Keratinocyte (primary cell): ENCODE measurements at regions not wholly inside any gene's neighbourhood (a gene's known extent, or its start where the extent isn't known, plus 50 kb on each side); places are given as distances from the start of the nearest gene placed in this dataset.

Source experiments
- DNase-seq: peaks from one replicate; pipeline ENCODE4 v3.0.0-alpha.2; 2011; ENCODE audit warnings: low read depth, missing footprints, low spot score
- FAIRE-seq: peaks from 2 replicates; lab custom pipeline; 2011; peaks lifted over from hg19 to GRCh38; lab: Jason Lieb, UNC
- H2AFZ ChIP-seq: 2 replicates; pipeline ENCODE4 v1.6.0; 2012; ENCODE audit warnings: low read length, control low read depth, inconsistent platforms; ENCODE audit not compliant: control insufficient read depth
- H3K27ac ChIP-seq: 2 replicates; pipeline ENCODE4 v1.5.1; 2011; ENCODE audit warnings: low read length; ENCODE audit not compliant: control insufficient read depth, insufficient read depth
- H3K27me3 ChIP-seq: 3 replicates; pipeline ENCODE4 v1.6.0; 2011; ENCODE audit warnings: low read length; ENCODE audit not compliant: control insufficient read depth, insufficient read depth; ENCODE audit errors: extremely low read depth
- H3K36me3 ChIP-seq, 2 experiments: 2 replicates in 1 of 2; 3 replicates in 1 of 2; pipeline ENCODE4 v1.5.1; 2011; ENCODE audit warnings: low read length in 2 of 2, mild to moderate bottlenecking in 1 of 2; ENCODE audit not compliant: control insufficient read depth in 2 of 2, insufficient read depth in 2 of 2; ENCODE audit errors: extremely low read depth in 1 of 2
- H3K4me1 ChIP-seq: 3 replicates; pipeline ENCODE4 v1.5.1; 2011; ENCODE audit warnings: low read length; ENCODE audit not compliant: control insufficient read depth, insufficient read depth; ENCODE audit errors: extremely low read depth
- H3K4me2 ChIP-seq: 3 replicates; pipeline ENCODE4 v1.6.0; 2011; ENCODE audit warnings: low read depth, low read length; ENCODE audit not compliant: control insufficient read depth, insufficient read depth; ENCODE audit errors: extremely low read depth
- H3K4me3 ChIP-seq, 3 experiments: fragments of 200-600 bp in 1 of 3; sonication (generic) in 1 of 3; 2 replicates in 2 of 3; 3 replicates in 1 of 3; pipeline ENCODE4 v1.5.1; 2011 to 2016; ENCODE audit warnings: low read length in 3 of 3, mild to moderate bottlenecking in 3 of 3, control low read depth in 2 of 3, inconsistent platforms in 1 of 3, low read depth in 1 of 3, mixed read lengths in 1 of 3, mixed run types in 1 of 3, moderate library complexity in 1 of 3; ENCODE audit not compliant: control insufficient read depth in 2 of 3, insufficient read depth in 2 of 3; ENCODE audit errors: extremely low read depth in 1 of 3
- H3K79me2 ChIP-seq: 2 replicates; pipeline ENCODE4 v1.6.0; 2012; ENCODE audit warnings: low read length; ENCODE audit not compliant: control insufficient read depth, insufficient read depth
- H3K9ac ChIP-seq: 3 replicates; pipeline ENCODE4 v1.6.0; 2011; ENCODE audit warnings: low read length; ENCODE audit not compliant: control insufficient read depth, insufficient read depth; ENCODE audit errors: extremely low read depth
- H3K9me1 ChIP-seq: 3 replicates; pipeline ENCODE4 v1.6.0; 2011; ENCODE audit warnings: low read length; ENCODE audit not compliant: control insufficient read depth, insufficient read depth; ENCODE audit errors: extremely low read depth
- H3K9me3 ChIP-seq: 2 replicates; pipeline ENCODE4 v1.5.1; 2012; ENCODE audit warnings: low read depth, low read length; ENCODE audit not compliant: control insufficient read depth
- H4K20me1 ChIP-seq: 3 replicates; pipeline ENCODE4 v1.6.0; 2011; ENCODE audit warnings: low read length; ENCODE audit not compliant: control insufficient read depth, insufficient read depth; ENCODE audit errors: extremely low read depth
- EZH2 ChIP-seq: IDR thresholded peaks from one replicate; pipeline ENCODE4 v1.6.1; 2012; ENCODE audit warnings: inconsistent platforms, mild to moderate bottlenecking, low read length, moderate library complexity
- dilution Hi-C: fragments of 300-500 bp; cut with MboI; formaldehyde crosslinking; loops from one replicate; pipeline ENCODE4 v1.7.0; 2020; ENCODE audit warnings: low sequenced_read_pairs; ENCODE audit not compliant: extremely low pct_ligation_motif_present
- TF ChIP-seq, protein P1 (sequence below), 3 experiments: IDR thresholded peaks in 1 of 3; conservative IDR thresholded peaks in 1 of 3; optimal IDR thresholded peaks in 1 of 3; 2 replicates in 2 of 3; 3 replicates in 1 of 3; pipeline versions ENCODE3 to v1.5.1; 2011; ENCODE audit warnings: low read length in 3 of 3, mild to moderate bottlenecking in 3 of 3, moderate library complexity in 2 of 3, control low read depth in 1 of 3, inconsistent platforms in 1 of 3; ENCODE audit not compliant: insufficient read depth in 2 of 3; ENCODE audit errors: extremely low read depth in 1 of 3

- H3K4me3 ChIP-seq: no peak overlapping the region
- no peaks in the 10 kb centered on the region for H3K79me2 ChIP-seq
- H3K4me1 ChIP-seq: peaks cover 19% of the 10 kb centered on the region
- dilution Hi-C loops: no loop called here
- DNase-seq (no peak), FAIRE-seq (no peak)
- no peak overlapping the region for H3K4me2 ChIP-seq
- H2AFZ ChIP-seq: no peak overlapping the region
- TF ChIP-seq, protein P1, sequence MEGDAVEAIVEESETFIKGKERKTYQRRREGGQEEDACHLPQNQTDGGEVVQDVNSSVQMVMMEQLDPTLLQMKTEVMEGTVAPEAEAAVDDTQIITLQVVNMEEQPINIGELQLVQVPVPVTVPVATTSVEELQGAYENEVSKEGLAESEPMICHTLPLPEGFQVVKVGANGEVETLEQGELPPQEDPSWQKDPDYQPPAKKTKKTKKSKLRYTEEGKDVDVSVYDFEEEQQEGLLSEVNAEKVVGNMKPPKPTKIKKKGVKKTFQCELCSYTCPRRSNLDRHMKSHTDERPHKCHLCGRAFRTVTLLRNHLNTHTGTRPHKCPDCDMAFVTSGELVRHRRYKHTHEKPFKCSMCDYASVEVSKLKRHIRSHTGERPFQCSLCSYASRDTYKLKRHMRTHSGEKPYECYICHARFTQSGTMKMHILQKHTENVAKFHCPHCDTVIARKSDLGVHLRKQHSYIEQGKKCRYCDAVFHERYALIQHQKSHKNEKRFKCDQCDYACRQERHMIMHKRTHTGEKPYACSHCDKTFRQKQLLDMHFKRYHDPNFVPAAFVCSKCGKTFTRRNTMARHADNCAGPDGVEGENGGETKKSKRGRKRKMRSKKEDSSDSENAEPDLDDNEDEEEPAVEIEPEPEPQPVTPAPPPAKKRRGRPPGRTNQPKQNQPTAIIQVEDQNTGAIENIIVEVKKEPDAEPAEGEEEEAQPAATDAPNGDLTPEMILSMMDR (optimal IDR thresholded peaks at IDR 0.05 in 1 of 3, IDR thresholded peaks at IDR 0.05 in 1 of 3, conservative IDR thresholded peaks at IDR 0.05 in 1 of 3; ENCODE audit: extremely low read depth in 1 of 3, insufficient read depth in 2 of 3, low read length in 3 of 3): no peak
- TF ChIP-seq EZH2: no peak
- H3K9me3 ChIP-seq: no peaks in the 10 kb centered on the region
- no peak overlapping the region for H3K27ac ChIP-seq
- no peaks in the 10 kb centered on the region for H3K9me1 ChIP-seq
- no peak overlapping the region for H3K9ac ChIP-seq
- H3K27me3 ChIP-seq: no peaks in the 10 kb centered on the region
- no peaks in the 10 kb centered on the region for H3K36me3 ChIP-seq
- no peaks in the 10 kb centered on the region for H4K20me1 ChIP-seq
Observed at GRCh38 chr5:173786286-173787187, 101.6 kb upstream of the CPEB4 start.

DNA sequence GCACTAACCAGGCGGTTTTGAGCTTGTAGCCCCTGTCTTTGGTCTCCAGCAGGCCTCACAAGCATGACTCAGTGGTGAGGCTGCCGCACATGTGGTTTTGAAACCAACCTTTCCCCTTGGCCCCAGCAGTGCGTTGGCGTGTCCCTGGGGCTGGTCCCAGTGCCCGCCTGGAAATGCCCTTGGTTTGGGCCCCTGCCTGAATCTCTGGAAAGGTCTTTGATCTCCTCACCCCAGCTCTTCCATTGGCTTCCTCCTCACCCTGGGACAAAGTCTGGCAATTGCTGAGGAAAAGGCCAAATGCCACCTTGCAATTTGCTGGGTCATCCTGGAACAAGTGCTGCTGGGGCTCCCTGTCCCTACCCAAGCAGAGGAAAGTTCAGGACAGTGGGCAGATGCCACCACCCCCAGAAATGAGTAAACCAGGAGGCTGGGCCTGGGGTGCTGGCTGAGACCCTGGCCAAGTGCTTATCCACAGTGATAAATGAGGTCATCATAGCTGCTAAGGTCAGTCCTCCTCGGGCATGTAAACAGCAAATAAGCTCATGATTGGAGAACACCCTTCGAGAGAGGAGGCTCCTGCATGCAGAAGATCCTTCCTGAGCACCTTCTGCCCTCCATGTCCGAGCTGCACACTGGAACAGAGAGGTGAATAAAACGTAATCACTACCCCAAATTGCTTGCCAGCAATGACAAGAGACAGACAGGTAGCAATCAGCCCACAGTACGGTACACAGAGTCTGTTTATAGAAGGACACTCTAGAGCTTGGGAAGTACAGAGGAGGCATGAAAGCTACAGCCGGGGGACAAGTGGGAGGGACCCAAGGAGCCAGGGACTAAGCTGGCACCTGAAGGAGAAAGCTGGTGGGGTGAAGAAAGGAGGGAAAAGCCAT lies 98.9 kb upstream of the CPEB4 start:
- DNase-seq (no peak), FAIRE-seq (no peak)
- H3K4me2 ChIP-seq: no peak overlapping the region
- H3K9me3 ChIP-seq: no peaks in the 10 kb centered on the region
- H3K4me3 ChIP-seq: no peak overlapping the region
- no peaks in the 10 kb centered on the region for H4K20me1 ChIP-seq
- no peaks in the 10 kb centered on the region for H3K27me3 ChIP-seq
- no peak for TF ChIP-seq EZH2
- TF ChIP-seq, protein P1 (optimal IDR thresholded peaks at IDR 0.05 in 1 of 3, IDR thresholded peaks at IDR 0.05 in 1 of 3, conservative IDR thresholded peaks at IDR 0.05 in 1 of 3; ENCODE audit: extremely low read depth in 1 of 3, insufficient read depth in 2 of 3, low read length in 3 of 3): no peak
- no peak overlapping the region for H2AFZ ChIP-seq
- H3K9me1 ChIP-seq: no peaks in the 10 kb centered on the region
- dilution Hi-C loops: no loop called here
- peaks cover 15% of the 10 kb centered on the region for H3K4me1 ChIP-seq
- no peak overlapping the region for H3K27ac ChIP-seq
- no peaks in the 10 kb centered on the region for H3K79me2 ChIP-seq
- no peaks in the 10 kb centered on the region for H3K36me3 ChIP-seq
- no peak overlapping the region for H3K9ac ChIP-seq
